ENCODE measurements at regions not wholly inside any gene's neighbourhood (a gene's known extent, or its start where the extent isn't known, plus 50 kb on each side); places are given as distances from the start of the nearest gene placed in this dataset.
A peak's percentile ranks its signal among the peaks of the same experiment; 100 is the strongest.

- TF ChIP-seq EZH2phosphoT487 (IDR thresholded peaks at IDR 0.05; ENCODE audit: low read depth): no peak
- TF ChIP-seq, protein P1, sequence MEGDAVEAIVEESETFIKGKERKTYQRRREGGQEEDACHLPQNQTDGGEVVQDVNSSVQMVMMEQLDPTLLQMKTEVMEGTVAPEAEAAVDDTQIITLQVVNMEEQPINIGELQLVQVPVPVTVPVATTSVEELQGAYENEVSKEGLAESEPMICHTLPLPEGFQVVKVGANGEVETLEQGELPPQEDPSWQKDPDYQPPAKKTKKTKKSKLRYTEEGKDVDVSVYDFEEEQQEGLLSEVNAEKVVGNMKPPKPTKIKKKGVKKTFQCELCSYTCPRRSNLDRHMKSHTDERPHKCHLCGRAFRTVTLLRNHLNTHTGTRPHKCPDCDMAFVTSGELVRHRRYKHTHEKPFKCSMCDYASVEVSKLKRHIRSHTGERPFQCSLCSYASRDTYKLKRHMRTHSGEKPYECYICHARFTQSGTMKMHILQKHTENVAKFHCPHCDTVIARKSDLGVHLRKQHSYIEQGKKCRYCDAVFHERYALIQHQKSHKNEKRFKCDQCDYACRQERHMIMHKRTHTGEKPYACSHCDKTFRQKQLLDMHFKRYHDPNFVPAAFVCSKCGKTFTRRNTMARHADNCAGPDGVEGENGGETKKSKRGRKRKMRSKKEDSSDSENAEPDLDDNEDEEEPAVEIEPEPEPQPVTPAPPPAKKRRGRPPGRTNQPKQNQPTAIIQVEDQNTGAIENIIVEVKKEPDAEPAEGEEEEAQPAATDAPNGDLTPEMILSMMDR (IDR thresholded peaks at IDR 0.05; ENCODE audit: low read depth, low read length): no peak
- Histone ChIP-seq H3K27me3 (ENCODE audit: low read depth, low read length) (no peaks in the 10 kb centered on the region), H4K20me1 (ENCODE audit: insufficient read depth, low read length) (no peaks in the 10 kb centered on the region), H3K4me2 (ENCODE audit: low read length) (no peak overlapping the region), H3K27ac (ENCODE audit: low read length) (no peak overlapping the region), H3K9me3 (ENCODE audit: insufficient read depth, low read length) (no peaks in the 10 kb centered on the region), H3K79me2 (ENCODE audit: low read length) (no peaks in the 10 kb centered on the region), H3K4me1 (ENCODE audit: low read length) (peaks cover 9% of the 10 kb centered on the region), H3K4me3 (ENCODE audit: low read length) (no peak overlapping the region), H2AFZ (ENCODE audit: low read depth, low read length) (no peak overlapping the region), H3K9ac (ENCODE audit: low read length) (no peak overlapping the region), H3K36me3 (replicated peaks; ENCODE audit: low read depth, low read length) (no peaks in the 10 kb centered on the region)
Observed at GRCh38 chr12:60834372-60834771, 1238.5 kb downstream of the SLC16A7 start.

DNA sequence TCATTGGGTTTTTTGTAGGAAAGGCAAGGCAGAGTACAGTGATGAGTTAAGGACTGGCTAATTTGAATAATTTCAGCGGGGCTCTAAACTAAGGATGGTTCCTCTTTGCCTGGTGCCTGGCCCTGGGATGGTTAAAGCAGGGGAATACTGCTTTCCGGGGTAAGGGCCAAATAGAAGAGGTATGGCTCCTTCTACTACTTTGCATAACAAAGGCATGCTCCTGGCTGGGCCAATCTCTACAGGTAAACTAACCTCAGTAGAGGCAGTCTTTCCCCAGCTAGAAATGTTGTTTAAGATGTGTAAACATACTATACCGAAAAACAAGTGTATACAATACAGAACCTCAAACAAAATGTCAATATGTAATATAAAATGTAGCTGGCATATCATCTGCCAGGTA lies 1239.0 kb downstream of the SLC16A7 start:
- Histone ChIP-seq H3K4me3 (ENCODE audit: low read length) (no peak overlapping the region), H3K27me3 (ENCODE audit: low read depth, low read length) (no peaks in the 10 kb centered on the region), H3K4me1 (ENCODE audit: low read length) (peaks cover 9% of the 10 kb centered on the region), H3K4me2 (ENCODE audit: low read length) (no peak overlapping the region), H4K20me1 (ENCODE audit: insufficient read depth, low read length) (no peaks in the 10 kb centered on the region), H3K9ac (ENCODE audit: low read length) (no peak overlapping the region), H3K36me3 (replicated peaks; ENCODE audit: low read depth, low read length) (no peaks in the 10 kb centered on the region), H3K9me3 (ENCODE audit: insufficient read depth, low read length) (no peaks in the 10 kb centered on the region), H2AFZ (ENCODE audit: low read depth, low read length) (no peak overlapping the region), H3K79me2 (ENCODE audit: low read length) (no peaks in the 10 kb centered on the region), H3K27ac (ENCODE audit: low read length) (no peak overlapping the region)
- TF ChIP-seq, protein P1 (IDR thresholded peaks at IDR 0.05; ENCODE audit: low read depth, low read length): no peak
- no peak for TF ChIP-seq EZH2phosphoT487 (IDR thresholded peaks at IDR 0.05; ENCODE audit: low read depth)

DNA sequence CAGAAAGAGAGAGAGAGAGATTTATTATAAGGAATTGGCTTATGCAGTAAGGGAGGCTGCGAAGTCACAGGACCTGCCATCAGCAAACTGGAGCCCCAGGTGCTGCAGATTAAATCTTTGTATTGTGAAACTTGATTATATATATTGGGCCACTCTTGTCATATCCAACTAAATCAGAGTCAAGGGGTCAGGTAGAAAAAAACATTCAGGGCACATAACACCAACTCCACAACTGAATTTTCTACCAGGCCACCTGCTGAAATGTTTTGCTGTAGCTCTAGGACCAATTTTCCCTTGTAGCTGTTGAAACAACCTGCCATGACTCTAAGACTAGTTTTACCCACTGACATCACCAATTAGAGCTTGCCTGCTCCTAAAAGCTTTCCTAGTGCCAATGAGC lies 1240.8 kb downstream of the SLC16A7 start:
- Histone ChIP-seq H3K9me3 (ENCODE audit: insufficient read depth, low read length) (no peaks in the 10 kb centered on the region), H3K27me3 (ENCODE audit: low read depth, low read length) (no peaks in the 10 kb centered on the region), H2AFZ (ENCODE audit: low read depth, low read length) (no peak overlapping the region), H4K20me1 (ENCODE audit: insufficient read depth, low read length) (no peaks in the 10 kb centered on the region), H3K4me1 (ENCODE audit: low read length) (no peaks in the 10 kb centered on the region), H3K4me2 (ENCODE audit: low read length) (no peak overlapping the region), H3K36me3 (replicated peaks; ENCODE audit: low read depth, low read length) (no peaks in the 10 kb centered on the region), H3K4me3 (ENCODE audit: low read length) (no peak overlapping the region), H3K79me2 (ENCODE audit: low read length) (no peaks in the 10 kb centered on the region), H3K27ac (ENCODE audit: low read length) (no peak overlapping the region), H3K9ac (ENCODE audit: low read length) (no peak overlapping the region)
- no peak for TF ChIP-seq EZH2phosphoT487 (IDR thresholded peaks at IDR 0.05; ENCODE audit: low read depth)
- TF ChIP-seq, protein P1 (IDR thresholded peaks at IDR 0.05; ENCODE audit: low read depth, low read length): no peak

DNA sequence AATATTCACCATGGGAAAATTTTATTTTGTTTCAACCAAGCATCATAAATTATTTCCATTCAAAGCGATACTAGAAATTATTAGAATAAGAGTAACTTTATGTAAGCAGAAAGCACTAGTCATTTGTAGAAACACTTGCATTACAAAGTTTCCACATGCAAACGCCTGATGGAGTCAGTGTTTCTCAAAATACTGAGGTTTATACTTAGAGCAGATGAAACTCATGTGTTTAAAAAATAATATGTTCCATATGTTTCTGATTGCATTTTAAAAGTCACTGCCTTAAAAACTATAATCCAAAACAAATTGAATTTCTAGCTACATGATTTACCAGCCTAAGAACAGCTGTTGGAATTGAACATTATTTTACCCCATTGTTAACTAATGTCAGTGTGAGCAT lies 1246.4 kb downstream of the SLC16A7 start:
- no peak overlapping the region for H3K4me2 ChIP-seq (ENCODE audit: low read length)
- no peak overlapping the region for H2AFZ ChIP-seq (ENCODE audit: low read depth, low read length)
- peaks cover 3% of the 10 kb centered on the region; the same call in 1 of the 2 replicates for H3K4me1 ChIP-seq (ENCODE audit: low read length)
- no peaks in the 10 kb centered on the region for H3K79me2 ChIP-seq (ENCODE audit: low read length)
- no peaks in the 10 kb centered on the region for H3K36me3 ChIP-seq (replicated peaks; ENCODE audit: low read depth, low read length)
- H3K9ac ChIP-seq (ENCODE audit: low read length): no peak overlapping the region
- H4K20me1 ChIP-seq (ENCODE audit: insufficient read depth, low read length): no peaks in the 10 kb centered on the region
- no peak overlapping the region for H3K4me3 ChIP-seq (ENCODE audit: low read length)
- no peaks in the 10 kb centered on the region for H3K27me3 ChIP-seq (ENCODE audit: low read depth, low read length)
- no peak overlapping the region for H3K27ac ChIP-seq (ENCODE audit: low read length)
- no peaks in the 10 kb centered on the region for H3K9me3 ChIP-seq (ENCODE audit: insufficient read depth, low read length)
- TF ChIP-seq, protein P1 (IDR thresholded peaks at IDR 0.05; ENCODE audit: low read depth, low read length): peak; percentile 25; the same call in 1 of the 2 replicates
- TF ChIP-seq EZH2phosphoT487 (IDR thresholded peaks at IDR 0.05; ENCODE audit: low read depth): no peak

Data from OCI-LY3 (cell line).